Stimulated activated naive B cell treated with anti-CD40 and anti-IgM and Interleukin-4, amounts not matched to agents 10 μg/mL and 1 μg/mL and 100 μg/mL, for 72 hours (primary cell): ENCODE measurements at regions not wholly inside any gene's neighbourhood (a gene's known extent, or its start where the extent isn't known, plus 50 kb on each side); places are given as distances from the start of the nearest gene placed in this dataset.
"Not testable (repeated sequence)": the region's sequence is repeated elsewhere in the genome, so short reads cannot be mapped to it uniquely, and the experiment has no call there.

ENCODE experiments used
- ATAC-seq, 2 donors: fragments of 150-1000 bp; cut with Tn5 transposase; replicated peaks; 2 replicates each; pipeline ENCODE4 v1.10.0; 2021; ENCODE audit warnings: moderate library complexity in 1 of 2
- DNase-seq: peaks from one replicate; pipeline ENCODE4 v3.0.0; 2021
- H3K27ac Mint-ChIP-seq: one replicate; pipeline ENCODE4 v1.8.0; 2022; ENCODE audit warnings: mild to moderate bottlenecking, mixed read lengths
- H3K27me3 Mint-ChIP-seq, 2 donors: one replicate each; pipeline ENCODE4 v1.8.0; 2022; ENCODE audit warnings: mixed read lengths in 2 of 2
- H3K36me3 Mint-ChIP-seq, 2 donors: one replicate each; pipeline ENCODE4 v1.8.0; 2022; ENCODE audit warnings: mixed read lengths in 2 of 2, mild to moderate bottlenecking in 1 of 2
- H3K4me1 Mint-ChIP-seq, 2 donors: one replicate each; pipeline ENCODE4 v1.8.0; 2022; ENCODE audit warnings: mixed read lengths in 2 of 2, mild to moderate bottlenecking in 1 of 2
- H3K4me3 Mint-ChIP-seq, 2 donors: one replicate each; pipeline ENCODE4 v1.8.0; 2022; ENCODE audit warnings: mild to moderate bottlenecking in 2 of 2, mixed read lengths in 2 of 2, moderate library complexity in 1 of 2
- H3K9me3 Mint-ChIP-seq, 2 donors: one replicate each; pipeline ENCODE4 v1.8.0; 2022; ENCODE audit warnings: mixed read lengths in 2 of 2, mild to moderate bottlenecking in 1 of 2

DNA sequence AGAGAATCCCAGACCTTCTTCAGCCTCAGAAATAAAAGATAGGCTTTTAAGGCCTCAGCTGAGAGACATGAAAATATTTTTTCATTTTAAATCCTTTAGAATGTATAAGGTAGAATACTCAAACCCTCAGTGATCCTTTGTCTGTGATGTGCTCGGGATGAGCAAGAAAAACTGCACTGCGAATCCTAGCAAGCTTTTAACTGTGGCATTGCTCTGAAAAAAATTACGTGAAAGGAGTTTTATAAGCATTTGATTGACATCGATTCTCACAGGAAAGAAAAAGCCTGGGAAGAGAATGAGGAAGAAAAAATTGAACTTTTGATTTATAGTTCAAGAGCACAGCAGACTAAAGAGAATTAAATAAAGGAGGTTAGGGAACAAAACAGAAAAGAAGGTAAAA is 120.0 kb downstream of the TMEM168 start:
- Mint-ChIP-seq H3K4me3 (no peak overlapping the region), H3K27me3 (peaks cover 4 to 17% of the 10 kb centered on the region in 2 donors), H3K36me3 (no peaks in the 10 kb centered on the region), H3K4me1 (no peaks in the 10 kb centered on the region), H3K9me3 (no peaks in the 10 kb centered on the region), H3K27ac (no peak overlapping the region)
- no peak for ATAC-seq
- DNase-seq, result no peak

DNA sequence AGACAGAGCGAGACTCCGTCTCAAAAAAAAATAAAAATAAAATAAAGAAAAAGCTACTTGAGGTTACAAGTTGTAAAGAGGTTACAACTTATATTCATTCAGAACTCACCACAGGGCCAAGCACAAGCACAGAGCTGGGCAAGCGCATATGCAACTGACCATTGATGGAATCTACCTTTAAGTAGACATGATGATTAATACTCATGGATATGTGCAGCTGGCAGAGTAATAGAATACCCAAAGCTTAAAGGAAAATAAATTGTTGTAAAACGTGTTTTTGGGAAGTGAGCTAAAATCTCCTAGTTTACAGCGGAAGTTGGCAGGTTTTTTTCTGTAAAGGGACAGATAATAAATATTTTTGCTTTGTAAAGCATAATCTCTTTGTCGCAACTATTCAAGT is 111.6 kb downstream of the TMEM168 start:
- H3K9me3 Mint-ChIP-seq, result no peaks in the 10 kb centered on the region
- ATAC-seq (no peak), DNase-seq (no peak)

DNA sequence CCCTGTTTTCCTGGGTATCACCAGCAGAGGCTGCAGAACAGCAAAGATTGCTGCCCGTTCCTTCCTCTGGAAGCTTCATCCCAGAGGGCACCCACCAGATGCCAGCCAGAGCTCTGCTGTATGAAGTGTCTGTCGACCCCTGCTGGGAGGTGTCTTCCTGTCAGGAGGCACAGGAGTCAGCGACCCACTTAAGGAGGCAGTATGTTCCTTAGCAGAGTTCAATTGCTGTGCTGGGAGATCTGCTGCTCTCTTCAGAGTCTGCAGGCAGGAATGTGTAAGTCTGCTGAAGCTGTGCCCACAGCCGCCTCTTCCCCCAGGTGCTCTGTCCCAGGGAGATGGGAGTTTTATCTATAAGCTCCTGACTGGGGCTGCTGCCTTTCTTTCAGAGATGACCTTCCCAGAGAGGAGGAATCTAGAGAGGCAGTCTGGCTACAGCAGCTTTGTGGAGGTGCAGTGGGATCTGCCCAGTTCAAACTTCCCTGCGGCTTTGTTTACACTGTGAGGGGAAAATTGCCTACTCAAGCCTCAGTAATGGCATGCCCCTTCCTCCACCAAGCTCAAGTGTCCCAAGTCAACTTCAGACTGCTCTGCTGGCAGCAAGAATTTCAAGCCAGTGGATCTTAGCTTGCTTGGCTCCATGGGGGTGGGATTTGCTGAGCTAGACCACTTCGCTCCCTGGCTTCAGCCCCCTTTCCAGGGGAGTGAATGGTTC is 100.6 kb downstream of the TMEM168 start:
- not testable (repeated sequence) for DNase-seq, H3K4me3 Mint-ChIP-seq, H3K36me3 Mint-ChIP-seq, H3K4me1 Mint-ChIP-seq, ATAC-seq, H3K27me3 Mint-ChIP-seq, H3K27ac Mint-ChIP-seq
- peaks cover 9 to 10% of the 10 kb centered on the region in 2 donors for H3K9me3 Mint-ChIP-seq

More for the DNA sequence above, 111.6 kb downstream of the TMEM168 start:
- Mint-ChIP-seq H3K4me3 (no peak overlapping the region), H3K36me3 (no peaks in the 10 kb centered on the region), H3K27ac (no peak overlapping the region), H3K27me3 (peaks cover 4 to 5% of the 10 kb centered on the region in 2 donors), H3K4me1 (no peaks in the 10 kb centered on the region)

- Mint-ChIP-seq H3K4me1 (no peaks in the 10 kb centered on the region), H3K27ac (no peak overlapping the region), H3K36me3 (no peaks in the 10 kb centered on the region), H3K27me3 (peaks cover under 1 to 4% of the 10 kb centered on the region in 2 donors), H3K4me3 (no peak overlapping the region), H3K9me3 (peaks cover 5 to 9% of the 10 kb centered on the region in 2 donors)
- no peak for ATAC-seq
- no peak for DNase-seq
Observed at GRCh38 chr7:112692333-112692732, 97.9 kb downstream of the TMEM168 start.

DNA sequence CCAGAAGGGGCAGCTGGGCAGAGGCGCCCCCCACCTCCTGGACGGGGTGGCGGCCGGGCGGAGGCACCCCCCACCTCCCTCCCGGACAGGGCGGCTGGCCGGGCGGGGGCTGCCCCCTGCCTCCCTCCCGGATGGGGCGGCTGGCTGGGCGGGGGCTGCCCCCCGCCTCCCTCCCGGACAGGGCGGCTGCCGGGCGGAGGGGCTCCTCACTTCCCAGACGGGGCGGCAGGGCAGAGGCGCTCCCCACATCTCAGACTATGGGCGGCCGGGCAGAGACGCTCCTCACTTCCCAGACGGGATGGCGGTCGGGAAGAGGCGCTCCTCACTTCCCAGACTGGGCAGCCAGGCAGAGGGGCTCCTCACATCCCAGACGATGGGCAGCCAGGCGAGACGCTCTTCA is 93.0 kb downstream of the TMEM168 start:
- Mint-ChIP-seq H3K27me3 (peaks cover 4 to 12% of the 10 kb centered on the region in 2 donors), H3K9me3 (peaks cover 5 to 13% of the 10 kb centered on the region in 2 donors)
- not testable (repeated sequence) for H3K4me3 Mint-ChIP-seq, H3K36me3 Mint-ChIP-seq, H3K4me1 Mint-ChIP-seq, DNase-seq, H3K27ac Mint-ChIP-seq, ATAC-seq

DNA sequence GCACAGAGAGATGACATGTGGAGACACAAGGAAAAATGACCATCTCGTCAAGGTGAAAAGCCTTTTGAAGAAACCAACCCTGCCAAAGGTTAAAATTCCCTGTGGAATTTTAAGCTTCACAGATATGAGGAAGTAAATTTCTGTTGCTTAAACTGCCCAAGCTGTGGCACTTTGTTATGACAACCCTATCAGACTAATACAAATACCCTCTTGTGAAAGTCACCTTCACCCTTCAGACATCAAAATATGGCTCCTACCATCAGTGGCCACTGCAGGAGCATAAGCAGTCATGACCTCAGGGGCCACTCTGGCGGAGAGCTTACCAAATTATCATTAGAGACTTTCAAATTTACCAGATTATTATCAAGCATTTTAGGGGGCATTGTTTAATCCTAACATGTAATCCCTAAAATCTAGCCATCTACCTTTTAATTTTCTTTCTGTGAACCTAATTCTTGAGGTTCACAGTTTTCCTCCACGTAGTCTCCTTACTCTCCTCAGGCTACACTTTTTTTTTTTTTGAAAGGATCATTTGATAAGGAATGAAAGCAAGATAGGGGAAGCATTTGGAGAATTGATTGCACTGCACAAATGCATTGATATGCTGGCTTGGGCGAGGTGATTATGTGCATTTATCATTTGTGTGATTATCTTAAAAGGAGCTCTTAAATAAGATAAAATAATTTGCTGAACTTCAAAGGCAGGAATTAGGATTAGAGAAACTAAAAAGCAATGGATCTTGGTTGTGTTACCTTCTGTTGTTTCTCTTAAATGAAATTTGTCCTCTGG is 90.3 kb downstream of the TMEM168 start:
- ATAC-seq (no peak), DNase-seq (no peak)
- Mint-ChIP-seq H3K9me3 (peaks cover 0 to 8% of the 10 kb centered on the region in 2 donors), H3K4me3 (no peak overlapping the region), H3K27ac (no peak overlapping the region), H3K36me3 (no peaks in the 10 kb centered on the region), H3K4me1 (no peaks in the 10 kb centered on the region), H3K27me3 (peaks cover 12% of the 10 kb centered on the region in 2 donors)

DNA sequence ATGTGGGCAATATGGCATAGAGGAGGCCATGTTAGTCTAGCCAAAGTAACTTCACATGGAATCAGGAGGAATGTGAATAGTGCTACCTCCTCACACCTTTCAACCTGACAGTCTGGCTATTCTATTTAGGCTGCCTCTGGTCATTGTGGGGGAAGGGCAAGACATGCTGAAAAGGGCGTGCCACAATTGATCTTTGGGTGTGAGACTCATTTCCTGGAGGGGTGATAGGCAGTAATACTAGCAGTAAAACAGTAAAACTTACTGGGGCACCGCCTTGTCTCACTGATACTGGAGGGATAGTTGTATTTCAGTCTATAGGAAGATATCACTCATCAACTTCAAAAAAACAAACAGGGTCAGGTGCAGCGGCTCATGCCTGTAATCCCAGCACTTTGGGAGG is 88.7 kb downstream of the TMEM168 start:
- no peak for ATAC-seq

DNA sequence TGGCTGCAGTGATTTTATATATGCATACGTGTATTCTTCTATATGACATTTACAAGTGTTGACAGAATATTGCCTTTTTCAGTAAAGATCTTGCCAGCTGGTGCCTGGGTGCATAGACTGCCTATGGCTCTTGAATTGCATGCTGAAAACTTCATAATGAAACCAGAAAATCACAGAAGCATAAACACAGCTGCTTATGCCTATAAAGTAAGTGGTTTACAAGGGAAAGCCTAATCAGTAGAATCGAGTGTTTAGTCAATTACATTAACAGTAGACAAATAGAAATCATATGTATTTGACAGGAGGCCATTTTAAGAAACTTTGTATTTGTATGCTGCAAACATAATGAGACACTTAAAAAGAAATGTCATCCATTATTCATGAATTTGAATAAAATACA is 82.5 kb downstream of the TMEM168 start:
- H3K9me3 Mint-ChIP-seq, result peaks cover 0 to 3% of the 10 kb centered on the region in 2 donors
- no peak overlapping the region for H3K4me3 Mint-ChIP-seq
- ATAC-seq (peak; percentile 53 to 55), DNase-seq (no peak)
- H3K27ac Mint-ChIP-seq, result no peak overlapping the region
- peaks cover 0 to 7% of the 10 kb centered on the region in 2 donors for H3K27me3 Mint-ChIP-seq
- peaks cover 0 to 7% of the 10 kb centered on the region in 2 donors for H3K4me1 Mint-ChIP-seq
- H3K36me3 Mint-ChIP-seq, result no peaks in the 10 kb centered on the region

More for the DNA sequence above, 88.7 kb downstream of the TMEM168 start:
- Mint-ChIP-seq H3K27me3 (peaks cover 12% of the 10 kb centered on the region in 2 donors), H3K4me3 (no peak overlapping the region), H3K36me3 (no peaks in the 10 kb centered on the region), H3K9me3 (peaks cover 0 to 8% of the 10 kb centered on the region in 2 donors), H3K4me1 (no peaks in the 10 kb centered on the region), H3K27ac (no peak overlapping the region)
- DNase-seq, result no peak

GRCh38 chr7:112708236-112708635 is 82.0 kb downstream of the TMEM168 start:
- Mint-ChIP-seq H3K27ac (no peak overlapping the region), H3K27me3 (peaks cover 0 to 4% of the 10 kb centered on the region in 2 donors), H3K4me3 (no peak overlapping the region), H3K9me3 (peaks cover 0 to 3% of the 10 kb centered on the region in 2 donors), H3K36me3 (no peaks in the 10 kb centered on the region), H3K4me1 (peaks cover 0 to 7% of the 10 kb centered on the region in 2 donors)
- ATAC-seq (no peak), DNase-seq (no peak)
